ENCODE measurements at regions not wholly inside any gene's neighbourhood (a gene's known extent, or its start where the extent isn't known, plus 50 kb on each side); places are given as distances from the start of the nearest gene placed in this dataset.

DNA sequence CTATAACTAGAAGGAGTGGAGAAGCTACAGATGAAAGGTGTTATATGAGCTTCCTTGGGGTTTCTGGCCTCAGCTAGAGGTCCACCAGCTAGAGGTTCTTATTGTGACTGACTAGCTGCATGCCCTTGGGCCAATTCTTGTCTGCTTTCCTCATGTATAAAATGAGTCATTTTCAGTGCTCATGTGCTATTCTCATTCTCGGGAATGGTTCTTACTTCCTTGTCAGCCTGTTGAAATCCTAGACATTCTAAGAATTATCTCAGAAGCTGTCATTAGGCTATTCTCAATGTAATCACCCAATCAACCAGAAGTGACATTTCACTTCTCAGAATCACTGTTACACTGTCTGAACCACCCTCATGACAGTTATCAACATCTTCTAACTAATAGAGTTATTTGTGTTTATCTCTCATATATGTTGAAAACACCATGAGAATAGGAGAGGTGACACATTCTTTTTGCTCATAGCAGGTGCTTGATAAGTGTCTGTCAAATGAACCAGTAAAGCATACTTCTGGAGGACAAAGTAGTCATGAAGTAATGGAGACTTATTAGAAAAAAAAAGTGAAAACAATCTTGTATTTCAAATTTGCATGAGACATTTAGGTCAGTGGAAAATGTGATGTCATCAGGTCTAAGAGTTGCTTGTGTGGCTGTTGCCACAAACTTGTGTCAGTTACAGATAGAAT is 122.8 kb upstream of the IVNS1ABP start:
- no peak overlapping the region for H3K23ac ChIP-seq (ENCODE audit: low read depth, low read length)
- H3K4me3 ChIP-seq (ENCODE audit: insufficient read depth, low read depth, low read length): no peak overlapping the region
- 0 out of 2 replicates have a peak overlapping the region, but pooled peaks have one; percentile 25 for H4K91ac ChIP-seq (ENCODE audit: insufficient read depth, low read depth, low read length)
- H2AK9ac ChIP-seq (replicated peaks; ENCODE audit: low read depth, low read length, poor library complexity): no peak overlapping the region
- ATAC-seq (ENCODE audit: low read depth): peak; percentile 46
- H3K27me3 ChIP-seq (ENCODE audit: control insufficient read depth, insufficient read depth, low read length): no peaks in the 10 kb centered on the region
- in situ Hi-C loops (cut with MboI; ENCODE audit: low sequenced_read_pairs) (no loop called here), intact Hi-C loops (cut with micrococcal nuclease) (no loop called here), dilution Hi-C loops (cut with HindIII; ENCODE audit: low sequenced_read_pairs, unreplicated experiment) (no loop called here)
- peak; percentile 74 for DNase-seq
- H4K20me1 ChIP-seq (ENCODE audit: insufficient read depth, low read length): no peaks in the 10 kb centered on the region
- ChIA-PET CTCF (no interaction called here), POLR2A (ENCODE audit: unreplicated experiment) (interaction anchor here (0.9 kb wide), 1 partner anchor 123 kb away, joined by 3 read pairs; the partner anchor contains the start of gene IVNS1ABP)
- H3K18ac ChIP-seq (ENCODE audit: low read depth, low read length): no peak overlapping the region; the same call in 1 of the 2 replicates
- H3K4me1 ChIP-seq (ENCODE audit: control insufficient read depth, insufficient read depth, low read length): peaks cover 7% of the 10 kb centered on the region
- no peak overlapping the region for H4K5ac ChIP-seq (ENCODE audit: low read depth, low read length)
- H2BK20ac ChIP-seq (ENCODE audit: low read depth, low read length): peak overlapping the region; percentile 39
- no peak overlapping the region for H3K9ac ChIP-seq (ENCODE audit: low read depth, low read length)
- 100% methylated on average over 1 of the region's 1 CpG; no CpG with 5 or more reads in 1 of the 2 experiments for WGBS, 2 experiments (ENCODE audit: extremely low coverage in 2 of 2, insufficient read length in 1 of 2)
- H3K36me3 ChIP-seq (ENCODE audit: control insufficient read depth, insufficient read depth, low read length): no peaks in the 10 kb centered on the region
- H2BK120ac ChIP-seq (ENCODE audit: low read depth, low read length): no peak overlapping the region
- no peaks in the 10 kb centered on the region for H3K9me3 ChIP-seq (ENCODE audit: control insufficient read depth, insufficient read depth, low read length)
- H3K56ac ChIP-seq (ENCODE audit: extremely low read depth, insufficient read depth, low read length): no peak overlapping the region
- H3K9me1 ChIP-seq (ENCODE audit: insufficient read depth, low read length): no peaks in the 10 kb centered on the region
- no peak overlapping the region for H4K8ac ChIP-seq (ENCODE audit: low read depth in 2 of 2, low read length in 2 of 2)
- H2AFZ ChIP-seq (replicated peaks; ENCODE audit: low read length, poor library complexity): no peak overlapping the region
- TF ChIP-seq MAZ (IDR thresholded peaks at IDR 0.05; ENCODE audit: borderline replicate concordance, low read depth, low read length) (no peak), BHLHE40 (IDR thresholded peaks at IDR 0.05; ENCODE audit: low read depth, low read length) (peak; percentile 10; the same call in 1 of the 2 replicates)
- 0 out of 2 replicates have a peak overlapping the region, but pooled peaks have one; percentile 21 for H3K14ac ChIP-seq (replicated peaks; ENCODE audit: low read depth, low read length)
- no peak overlapping the region for H3K4me2 ChIP-seq (ENCODE audit: low read depth, low read length)
- H2AK5ac ChIP-seq (ENCODE audit: low read depth, low read length): no peak overlapping the region
- H3K79me1 ChIP-seq (ENCODE audit: low read depth in 1 of 2, low read length in 2 of 2): no peaks in the 10 kb centered on the region
- H2BK5ac ChIP-seq (ENCODE audit: low read depth, low read length, poor library complexity, severe bottlenecking): no peak overlapping the region
- H3K27ac ChIP-seq (ENCODE audit: insufficient read depth, low read length): no peak overlapping the region
- H3K4ac ChIP-seq (ENCODE audit: low read depth, low read length): no peak overlapping the region
- no TSS peak for BruUV-seq (replicated peaks)
- no peak overlapping the region for H2BK15ac ChIP-seq (ENCODE audit: low read depth, low read length)

Data from IMR-90 (cell line).